GM12873 (cell line): ENCODE measurements at regions not wholly inside any gene's neighbourhood (a gene's known extent, or its start where the extent isn't known, plus 50 kb on each side); places are given as distances from the start of the nearest gene placed in this dataset.

Experiments
- TF ChIP-seq, protein P1 (sequence below): IDR thresholded peaks from 2 replicates; pipeline ENCODE4 v1.5.1; 2012; ENCODE audit warnings: low read depth, mild to moderate bottlenecking, moderate library complexity, low read length, control low read depth; ENCODE audit not compliant: insufficient read depth; ENCODE audit errors: missing control alignments

GRCh38 chr6:140155451-140156126, 781.1 kb upstream of the CITED2 start:
- TF ChIP-seq, protein P1, sequence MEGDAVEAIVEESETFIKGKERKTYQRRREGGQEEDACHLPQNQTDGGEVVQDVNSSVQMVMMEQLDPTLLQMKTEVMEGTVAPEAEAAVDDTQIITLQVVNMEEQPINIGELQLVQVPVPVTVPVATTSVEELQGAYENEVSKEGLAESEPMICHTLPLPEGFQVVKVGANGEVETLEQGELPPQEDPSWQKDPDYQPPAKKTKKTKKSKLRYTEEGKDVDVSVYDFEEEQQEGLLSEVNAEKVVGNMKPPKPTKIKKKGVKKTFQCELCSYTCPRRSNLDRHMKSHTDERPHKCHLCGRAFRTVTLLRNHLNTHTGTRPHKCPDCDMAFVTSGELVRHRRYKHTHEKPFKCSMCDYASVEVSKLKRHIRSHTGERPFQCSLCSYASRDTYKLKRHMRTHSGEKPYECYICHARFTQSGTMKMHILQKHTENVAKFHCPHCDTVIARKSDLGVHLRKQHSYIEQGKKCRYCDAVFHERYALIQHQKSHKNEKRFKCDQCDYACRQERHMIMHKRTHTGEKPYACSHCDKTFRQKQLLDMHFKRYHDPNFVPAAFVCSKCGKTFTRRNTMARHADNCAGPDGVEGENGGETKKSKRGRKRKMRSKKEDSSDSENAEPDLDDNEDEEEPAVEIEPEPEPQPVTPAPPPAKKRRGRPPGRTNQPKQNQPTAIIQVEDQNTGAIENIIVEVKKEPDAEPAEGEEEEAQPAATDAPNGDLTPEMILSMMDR, result no peak

GRCh38 chr6:140153703-140154102, 779.3 kb upstream of the CITED2 start:
- TF ChIP-seq, protein P1, result no peak

GRCh38 chr6:140140891-140141290, 766.4 kb upstream of the CITED2 start:
- TF ChIP-seq, protein P1, result no peak

GRCh38 chr6:140138311-140139010, 764.0 kb upstream of the CITED2 start:
- TF ChIP-seq, protein P1, result no peak

DNA sequence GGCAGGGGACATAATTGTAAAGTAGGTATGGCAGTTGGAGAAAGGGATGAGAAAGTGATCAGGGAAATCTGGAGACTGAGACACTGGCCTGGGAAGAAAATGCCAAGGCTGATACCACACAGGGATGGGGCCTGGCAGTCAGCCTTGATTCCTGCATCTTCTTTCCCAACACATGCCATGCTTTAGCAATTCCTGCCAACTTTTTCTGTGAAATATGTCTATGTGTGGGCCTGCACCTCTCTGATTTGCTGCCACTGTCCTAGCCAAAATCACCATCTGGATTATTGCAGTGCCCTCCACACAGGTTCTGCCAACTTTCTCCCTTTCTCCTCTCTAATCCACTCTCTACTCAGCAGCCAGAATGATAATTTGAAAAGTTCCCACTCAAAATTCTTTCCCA, 759.8 kb upstream of the CITED2 start:
- TF ChIP-seq, protein P1, result no peak

GRCh38 chr6:140130074-140130473, 755.6 kb upstream of the CITED2 start:
- TF ChIP-seq, protein P1, result no peak

DNA sequence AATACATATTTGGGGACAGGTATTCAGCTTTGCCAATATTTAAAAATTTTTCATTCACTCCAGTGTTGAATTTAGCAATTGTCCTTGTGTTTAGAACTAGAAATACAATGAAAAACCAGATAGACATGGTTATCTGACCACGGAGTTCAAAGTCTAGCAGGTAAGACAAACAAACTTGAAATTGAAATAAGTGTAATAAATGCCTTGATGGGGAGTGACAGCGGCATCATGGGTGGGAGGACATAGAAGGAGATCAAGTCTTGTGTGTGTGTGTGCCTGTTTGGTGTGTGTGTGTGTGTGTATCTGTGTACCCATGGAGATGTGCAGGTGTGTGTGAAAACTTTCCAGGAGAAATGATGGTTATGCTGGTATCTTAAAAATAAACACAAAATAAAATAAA, 750.0 kb upstream of the CITED2 start:
- TF ChIP-seq, protein P1, result no peak
